CD4-positive, alpha-beta T cell treated with Interleukin-4 for 1 hour (primary cell): ENCODE measurements at regions not wholly inside any gene's neighbourhood (a gene's known extent, or its start where the extent isn't known, plus 50 kb on each side); places are given as distances from the start of the nearest gene placed in this dataset.
"Not testable (repeated sequence)": the region's sequence is repeated elsewhere in the genome, so short reads cannot be mapped to it uniquely, and the experiment has no call there.

Experiments used
- DNase-seq, 2 donors: peaks; one replicate each; pipeline ENCODE4 v3.0.0-alpha.2; 2020 to 2022

GRCh38 chr17:30682280-30682679, 142.2 kb downstream of the CRLF3 start:
- DNase-seq = not testable (repeated sequence)

DNA sequence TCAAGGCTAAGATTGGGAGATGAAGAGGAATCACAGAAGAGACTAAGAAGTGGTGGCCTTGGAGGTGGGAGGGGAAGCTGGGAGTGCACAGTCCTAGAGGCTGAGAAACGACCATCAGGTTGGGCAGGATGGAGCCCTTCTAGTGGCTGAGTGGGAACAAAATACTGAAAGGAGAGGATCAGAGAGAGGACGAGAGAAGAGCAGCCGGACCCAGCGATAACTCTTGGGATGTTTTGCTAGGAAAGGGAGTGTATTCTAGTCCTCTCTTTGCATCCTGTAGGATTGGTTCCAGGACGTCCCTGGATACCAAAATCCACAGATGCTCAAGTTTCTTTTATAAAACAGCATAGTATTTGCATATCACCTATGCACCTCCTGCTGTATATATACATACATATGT, 143.8 kb downstream of the CRLF3 start:
- not testable (repeated sequence) for DNase-seq

DNA sequence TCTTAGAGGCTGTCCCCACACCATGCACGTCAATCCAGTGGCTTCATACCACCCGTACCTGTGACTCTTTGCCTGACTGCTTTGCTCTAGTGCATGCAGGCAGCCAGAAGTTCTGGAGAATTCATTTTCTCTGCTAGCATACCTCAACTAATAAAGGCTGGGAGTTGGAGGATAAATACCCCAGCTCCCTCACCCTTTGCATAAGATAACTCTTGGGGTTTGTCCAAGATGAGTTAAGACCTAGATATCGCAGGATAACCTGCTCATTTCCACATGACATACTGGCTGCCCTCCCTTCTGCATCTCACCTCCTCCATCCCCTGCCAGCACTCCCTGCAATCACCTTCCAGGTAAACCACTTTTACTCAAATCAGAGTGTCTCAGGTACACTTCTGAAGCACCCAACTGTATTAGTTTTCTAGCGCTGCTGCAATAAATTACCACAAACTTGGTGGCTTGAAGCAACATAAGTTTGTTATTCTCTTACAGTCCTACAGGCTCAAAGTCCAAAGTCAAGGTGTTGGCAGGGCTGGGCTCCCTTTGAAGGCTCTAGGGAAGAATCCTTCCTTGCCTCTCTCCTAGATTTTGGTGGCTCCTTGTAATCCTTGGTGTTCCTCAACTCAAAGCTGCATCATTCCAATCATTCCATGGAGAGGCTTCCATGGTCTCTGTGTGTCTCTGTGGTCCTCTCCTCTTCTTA, 146.8 kb downstream of the CRLF3 start:
- no peak for DNase-seq

- DNase-seq = not testable (repeated sequence)
Observed at GRCh38 chr17:30675777-30676492, 148.6 kb downstream of the CRLF3 start.

- DNase-seq = not testable (repeated sequence)
Observed at GRCh38 chr17:30669217-30669649, 155.3 kb downstream of the CRLF3 start.

DNA sequence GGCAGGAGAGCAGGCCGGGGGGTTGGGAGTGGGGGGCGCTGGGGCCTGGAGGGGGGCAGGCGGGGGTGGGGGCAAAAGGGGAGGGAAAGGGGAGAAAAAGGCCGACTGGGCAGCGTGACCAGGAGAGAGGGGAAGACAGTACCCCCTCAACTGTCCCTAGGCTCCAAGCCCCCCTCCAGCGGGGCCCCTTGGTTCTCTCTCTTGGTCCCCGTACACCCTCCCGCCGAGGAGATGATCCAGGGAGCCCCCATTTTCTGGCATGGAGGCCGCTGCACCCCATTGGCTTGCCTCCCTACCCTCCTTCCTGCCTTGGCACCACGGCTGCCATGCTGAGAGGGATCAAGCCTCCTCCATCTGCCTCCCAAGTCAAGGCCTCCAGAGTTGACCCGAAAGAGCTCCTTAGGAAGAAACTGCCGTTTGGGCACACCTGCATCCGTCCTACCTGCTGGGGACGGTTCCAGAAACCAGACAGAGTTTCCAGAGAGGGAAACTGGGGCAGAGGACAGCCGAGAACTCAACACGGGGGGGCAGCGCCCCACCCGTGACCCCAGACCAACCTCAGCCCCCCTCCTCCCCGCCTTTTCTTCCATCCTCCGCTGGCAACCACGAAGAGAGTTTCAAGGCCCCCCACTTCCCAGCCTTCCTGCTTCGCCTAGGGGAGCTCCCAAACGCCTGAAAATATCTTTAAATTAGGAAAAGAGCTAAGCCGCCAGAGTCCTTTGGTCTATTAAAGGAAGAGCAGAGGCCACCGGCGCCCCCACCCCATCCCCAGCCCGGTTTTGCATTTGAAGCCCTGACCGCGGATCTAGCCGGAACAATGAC, 155.9 kb downstream of the CRLF3 start:
- not testable (repeated sequence) for DNase-seq

GRCh38 chr17:30667657-30668359, 156.7 kb downstream of the CRLF3 start:
- peak in 1 of 2 donors; percentile 9 for DNase-seq

DNA sequence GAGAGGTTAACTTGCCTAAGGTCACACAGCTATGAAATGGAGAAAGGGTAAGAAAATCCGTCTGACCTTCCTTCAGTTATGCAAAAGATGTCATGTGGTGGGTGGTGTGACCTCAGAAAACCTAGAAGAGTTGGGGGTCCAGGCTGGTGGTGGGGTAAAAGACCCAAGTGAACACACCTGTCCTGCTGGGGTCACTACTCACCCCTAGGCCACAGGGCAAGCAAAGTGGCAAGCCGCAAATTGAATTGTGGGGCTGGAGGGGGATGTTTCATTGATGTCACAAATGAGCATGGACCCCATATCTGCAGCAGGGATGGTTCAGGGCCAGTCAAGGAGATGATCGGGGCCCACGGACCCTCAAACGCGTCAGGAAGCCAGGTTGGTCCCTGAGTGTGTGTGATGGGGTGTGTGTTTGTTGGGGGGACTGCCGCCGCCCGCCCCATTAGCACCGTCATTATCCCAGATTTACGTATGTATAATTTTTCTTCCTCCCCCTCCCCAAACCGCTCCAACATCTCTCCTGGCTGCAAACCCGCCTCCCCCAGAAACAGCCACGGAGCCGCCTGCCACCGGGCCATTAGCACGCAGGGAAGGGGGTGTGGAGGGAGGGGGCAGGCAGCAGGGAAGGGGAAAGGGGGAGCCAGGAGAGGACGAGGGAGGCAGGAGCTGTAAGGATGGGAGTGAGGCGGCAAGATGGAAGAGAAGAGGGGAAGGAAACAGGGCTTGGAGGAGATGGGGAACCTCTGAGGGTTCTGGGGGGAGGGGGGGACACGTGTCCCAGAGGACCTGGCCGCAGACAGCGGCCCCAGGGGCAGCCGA, 157.4 kb downstream of the CRLF3 start:
- DNase-seq = not testable (repeated sequence)

DNA sequence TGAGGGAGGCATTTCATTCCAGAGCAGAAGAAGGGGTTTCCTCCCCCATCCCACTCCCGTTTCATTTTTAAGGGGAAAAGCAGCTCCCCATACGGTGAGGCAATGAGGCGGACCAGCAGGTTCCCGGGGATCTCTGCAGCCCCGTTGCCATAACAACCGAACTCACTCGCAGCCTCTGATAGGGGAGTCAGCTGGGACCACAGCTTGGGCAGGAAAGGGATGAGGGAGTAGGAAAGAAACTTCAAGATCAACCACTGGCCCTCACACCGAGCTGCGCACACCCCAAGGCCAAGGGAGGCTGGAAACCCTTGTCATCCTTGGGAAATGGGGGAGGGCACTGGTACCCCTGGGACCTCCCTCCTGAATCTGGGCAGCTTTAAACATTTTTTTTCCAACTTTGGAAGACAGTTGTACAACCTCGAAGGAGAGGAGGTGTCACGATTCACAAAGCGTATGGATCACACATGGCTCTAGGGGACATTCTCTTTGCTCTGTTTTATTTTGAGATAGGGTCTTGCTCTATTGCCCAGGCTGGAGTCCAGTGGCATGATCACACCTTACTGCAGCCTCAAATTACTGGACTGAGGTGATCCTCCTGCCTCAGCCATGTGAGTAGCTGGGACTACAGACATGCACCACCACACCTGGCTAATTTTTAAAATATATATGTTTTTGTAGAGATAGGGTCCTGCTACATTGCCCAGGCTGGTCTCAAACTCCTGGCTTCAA, 160.6 kb downstream of the CRLF3 start:
- not testable (repeated sequence) for DNase-seq

GRCh38 chr17:30657148-30657547, 167.3 kb downstream of the CRLF3 start:
- not testable (repeated sequence) for DNase-seq

GRCh38 chr17:30653038-30653437, 171.5 kb downstream of the CRLF3 start:
- DNase-seq = not testable (repeated sequence)

GRCh38 chr17:30650149-30650548, 172.9 kb downstream of the GOSR1 start:
- not testable (repeated sequence) for DNase-seq

GRCh38 chr17:30648015-30648620, 170.9 kb downstream of the GOSR1 start:
- DNase-seq = not testable (repeated sequence)

- DNase-seq = not testable (repeated sequence)
Observed at GRCh38 chr17:30645875-30646274, 168.7 kb downstream of the GOSR1 start.

GRCh38 chr17:30644713-30645112, 167.5 kb downstream of the GOSR1 start:
- peak in 1 of 2 donors; percentile 19 for DNase-seq

DNA sequence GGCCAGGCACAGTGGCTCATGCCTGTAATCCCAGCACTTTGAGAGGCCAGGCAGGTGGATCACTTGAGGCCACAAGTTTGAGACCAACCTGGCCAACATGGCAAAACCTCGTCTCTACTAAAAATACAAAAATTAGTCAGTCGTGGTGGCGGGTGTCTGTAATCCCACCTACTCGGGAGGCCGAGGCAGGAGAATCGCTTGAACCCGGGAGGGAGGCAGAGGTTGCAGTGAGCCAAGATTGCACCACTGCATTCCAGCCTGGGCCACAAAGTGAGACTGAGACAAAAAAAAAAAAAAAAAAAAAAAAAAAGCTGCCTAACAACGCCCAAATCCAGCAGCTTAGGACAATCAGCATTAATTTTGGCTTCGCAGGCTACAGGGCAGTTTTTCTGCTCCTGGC, 167.1 kb downstream of the GOSR1 start:
- not testable (repeated sequence) for DNase-seq

- DNase-seq = not testable (repeated sequence)
Observed at GRCh38 chr17:30641428-30641827, 164.2 kb downstream of the GOSR1 start.

- not testable (repeated sequence) for DNase-seq
Observed at GRCh38 chr17:30639391-30639790, 162.2 kb downstream of the GOSR1 start.

DNA sequence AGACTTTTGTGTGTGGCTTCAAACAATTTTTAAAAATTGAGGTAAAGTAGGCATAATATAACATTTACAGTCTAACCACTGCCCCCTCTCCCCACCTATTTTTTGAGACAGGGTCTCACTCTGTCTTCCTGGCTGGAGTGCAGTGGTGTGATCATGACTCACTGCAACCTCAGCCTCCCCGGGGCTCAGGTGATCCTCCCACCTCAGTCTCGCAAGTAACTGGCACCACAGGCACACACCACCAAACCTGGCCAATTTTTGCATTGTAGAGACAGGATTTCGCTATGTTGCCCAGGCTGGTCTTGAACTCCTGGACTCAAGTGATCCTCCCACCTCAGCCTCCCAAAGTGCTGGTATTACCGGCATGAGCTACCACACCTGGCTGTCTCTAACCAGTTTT, 161.8 kb downstream of the GOSR1 start:
- DNase-seq = not testable (repeated sequence)

DNA sequence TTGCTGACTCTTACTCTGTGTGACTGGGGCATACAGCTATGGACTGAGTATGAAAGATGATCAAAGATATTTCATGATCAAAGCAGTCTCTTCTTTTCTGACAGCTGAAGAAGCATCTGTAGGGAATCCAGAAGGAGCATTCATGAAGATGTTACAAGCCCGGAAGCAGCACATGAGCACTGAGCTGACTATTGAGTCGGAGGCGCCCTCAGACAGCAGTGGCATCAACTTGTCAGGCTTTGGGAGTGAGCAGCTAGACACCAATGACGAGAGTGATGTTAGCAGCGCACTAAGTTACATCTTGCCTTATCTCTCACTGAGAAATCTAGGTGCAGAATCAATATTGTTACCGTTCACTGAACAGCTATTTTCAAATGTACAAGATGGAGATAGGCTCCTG, 154.4 kb downstream of the GOSR1 start:
- not testable (repeated sequence) for DNase-seq
